Muscle of arm (tissue), 1 donor: ENCODE measurements at regions not wholly inside any gene's neighbourhood (a gene's known extent, or its start where the extent isn't known, plus 50 kb on each side); places are given as distances from the start of the nearest gene placed in this dataset.
"Not testable (repeated sequence)": the region's sequence is repeated elsewhere in the genome, so short reads cannot be mapped to it uniquely, and the experiment has no call there.

Source experiments
- DNase-seq: peaks from one replicate; pipeline ENCODE4 v3.0.0-alpha.2; 2013

GRCh38 chr4:24368801-24369200, 215.6 kb downstream of the DHX15 start:
- DNase-seq, result no peak

- no peak for DNase-seq
Measured at GRCh38 chr4:24364852-24365251, 219.5 kb downstream of the DHX15 start.

GRCh38 chr4:24364249-24364648, 220.1 kb downstream of the DHX15 start:
- DNase-seq, result no peak

GRCh38 chr4:24363751-24364150, 220.6 kb downstream of the DHX15 start:
- DNase-seq, result no peak

GRCh38 chr4:24352112-24352511, 232.2 kb downstream of the DHX15 start:
- no peak for DNase-seq

- DNase-seq, result not testable (repeated sequence)
Measured at GRCh38 chr4:24349168-24349996, 235.0 kb downstream of the DHX15 start.

- DNase-seq, result no peak
Measured at GRCh38 chr4:24339260-24339659, 245.1 kb downstream of the DHX15 start.

GRCh38 chr4:24337451-24338190, 246.7 kb downstream of the DHX15 start:
- DNase-seq, result no peak

GRCh38 chr4:24335616-24336015, 248.7 kb downstream of the DHX15 start:
- no peak for DNase-seq

GRCh38 chr4:24334906-24335305, 249.4 kb downstream of the DHX15 start:
- DNase-seq, result no peak

- no peak for DNase-seq
Measured at GRCh38 chr4:24330573-24330972, 253.8 kb downstream of the DHX15 start.

- no peak for DNase-seq
Measured at GRCh38 chr4:24330172-24330571, 254.2 kb downstream of the DHX15 start.

GRCh38 chr4:24328711-24329110, 255.6 kb downstream of the DHX15 start:
- no peak for DNase-seq

- DNase-seq, result no peak
Measured at GRCh38 chr4:24328310-24328709, 256.0 kb downstream of the DHX15 start.

- DNase-seq, result no peak
Measured at GRCh38 chr4:24322995-24323394, 261.4 kb downstream of the DHX15 start.

- no peak for DNase-seq
Measured at GRCh38 chr4:24322511-24322910, 261.8 kb downstream of the DHX15 start.

- DNase-seq, result no peak
Measured at GRCh38 chr4:24321616-24322015, 262.7 kb downstream of the DHX15 start.

- DNase-seq, result no peak
Measured at GRCh38 chr4:24321131-24321530, 263.2 kb downstream of the DHX15 start.

- no peak for DNase-seq
Measured at GRCh38 chr4:24319387-24319786, 265.0 kb downstream of the DHX15 start.

- no peak for DNase-seq
Measured at GRCh38 chr4:24315056-24315455, 269.3 kb downstream of the DHX15 start.

GRCh38 chr4:24312261-24312913, 272.0 kb downstream of the DHX15 start:
- DNase-seq, result no peak

- DNase-seq, result no peak
Measured at GRCh38 chr4:24303926-24304325, 280.4 kb downstream of the DHX15 start.

GRCh38 chr4:24298911-24299310, 285.4 kb downstream of the DHX15 start:
- no peak for DNase-seq
